Breast epithelium (tissue), 3 donors: ENCODE measurements at regions not wholly inside any gene's neighbourhood (a gene's known extent, or its start where the extent isn't known, plus 50 kb on each side); places are given as distances from the start of the nearest gene placed in this dataset.

Experiments
- CTCF ChIP-seq, 3 donors: fragments of 450-650 bp; IDR thresholded peaks; one replicate each; pipeline ENCODE4 v1.5.1; 2016 to 2017; ENCODE audit warnings: antibody characterized with exemption in 3 of 3, mild to moderate bottlenecking in 3 of 3, moderate library complexity in 3 of 3
- POLR2A ChIP-seq: fragments of 450-650 bp; IDR thresholded peaks from one replicate; pipeline ENCODE4 v1.6.1; 2016; ENCODE audit warnings: antibody characterized with exemption, mild to moderate bottlenecking, moderate library complexity
- POLR2AphosphoS5 ChIP-seq, 3 donors: sonication (generic); formaldehyde crosslinking; IDR thresholded peaks; one replicate each; pipeline ENCODE4 v1.6.1; 2017; ENCODE audit warnings: antibody characterized with exemption in 3 of 3

DNA sequence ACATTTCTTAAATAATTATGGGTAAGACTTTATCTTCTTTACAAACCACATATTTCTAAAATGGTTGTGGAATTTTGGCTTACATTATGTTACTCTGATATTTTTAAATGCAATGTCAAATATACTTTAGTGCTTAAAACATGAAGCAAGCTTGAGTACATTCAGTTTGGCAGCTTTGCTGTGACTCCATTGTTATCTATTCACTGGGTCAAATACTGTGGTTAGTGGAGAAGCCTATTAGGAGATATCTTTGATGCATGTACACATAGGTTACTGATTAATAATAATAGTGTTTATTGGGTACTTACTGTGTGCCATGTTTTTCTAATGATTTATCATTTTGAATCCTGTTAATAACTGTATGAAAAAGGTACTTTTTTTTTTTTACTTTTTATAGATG lies 520.4 kb upstream of the B3GALT2 start:
- TF ChIP-seq POLR2A, result no peak
- no peak for TF ChIP-seq CTCF (IDR thresholded peaks at IDR 0.05)
- TF ChIP-seq POLR2AphosphoS5 (IDR thresholded peaks at IDR 0.05), result no peak
